ENCODE measurements at regions not wholly inside any gene's neighbourhood (a gene's known extent, or its start where the extent isn't known, plus 50 kb on each side); places are given as distances from the start of the nearest gene placed in this dataset.

DNA sequence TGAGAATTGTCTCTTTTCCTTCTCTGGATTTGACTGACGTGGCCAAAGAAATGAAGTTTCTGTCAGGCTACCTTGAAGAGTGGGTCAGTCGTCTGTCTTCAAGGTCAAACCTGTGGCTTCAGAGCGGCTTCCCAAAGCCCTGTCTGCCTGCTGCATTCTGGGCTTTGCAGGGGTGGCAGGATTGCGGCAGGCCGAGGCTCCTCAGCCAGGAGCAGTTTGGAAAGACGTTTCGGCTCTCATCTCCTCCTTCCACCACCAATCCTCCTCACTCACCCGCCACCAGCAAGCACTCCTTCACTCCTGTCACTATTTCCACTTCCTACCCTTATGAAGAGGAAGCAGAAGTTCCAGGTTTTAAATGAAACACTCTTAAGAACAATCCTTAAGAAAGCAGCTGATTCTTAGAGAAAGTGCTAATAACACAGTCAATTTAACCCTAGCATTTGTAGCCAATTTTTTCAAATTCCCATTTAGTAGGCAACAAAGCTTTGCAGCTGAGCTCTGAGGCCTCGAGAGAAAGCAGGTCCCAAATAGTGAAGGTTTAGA, 351.7 kb downstream of the ZNF608 start:
- TF ChIP-seq, protein P1, sequence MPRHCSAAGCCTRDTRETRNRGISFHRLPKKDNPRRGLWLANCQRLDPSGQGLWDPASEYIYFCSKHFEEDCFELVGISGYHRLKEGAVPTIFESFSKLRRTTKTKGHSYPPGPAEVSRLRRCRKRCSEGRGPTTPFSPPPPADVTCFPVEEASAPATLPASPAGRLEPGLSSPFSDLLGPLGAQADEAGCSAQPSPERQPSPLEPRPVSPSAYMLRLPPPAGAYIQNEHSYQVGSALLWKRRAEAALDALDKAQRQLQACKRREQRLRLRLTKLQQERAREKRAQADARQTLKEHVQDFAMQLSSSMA (CRISPR knock-in tag; IDR thresholded peaks at IDR 0.05): no peak
- TF ChIP-seq CBFA2T3 (IDR thresholded peaks at IDR 0.05) (no peak), JUN (IDR thresholded peaks at IDR 0.05; ENCODE audit: borderline replicate concordance, low read depth, low read length) (no peak), JUN (CRISPR knock-in tag; IDR thresholded peaks at IDR 0.05; ENCODE audit: borderline replicate concordance) (no peak), MBD1 (CRISPR knock-in tag; IDR thresholded peaks at IDR 0.05) (no peak), MEIS2 (IDR thresholded peaks at IDR 0.05; ENCODE audit: partially characterized antibody) (no peak)

All from K562 (cell line).